IPS-15b (cell line): ENCODE measurements at regions not wholly inside any gene's neighbourhood (a gene's known extent, or its start where the extent isn't known, plus 50 kb on each side); places are given as distances from the start of the nearest gene placed in this dataset.

Experiments
- H3K27me3 ChIP-seq: one replicate; pipeline ENCODE4 v1.6.1; 2013; ENCODE audit warnings: low read length; ENCODE audit not compliant: control insufficient read depth, insufficient read depth
- H3K36me3 ChIP-seq: one replicate; pipeline ENCODE4 v1.6.1; 2013; ENCODE audit warnings: low read length; ENCODE audit not compliant: control insufficient read depth, insufficient read depth
- H3K4me1 ChIP-seq: one replicate; pipeline ENCODE4 v1.6.1; 2013; ENCODE audit warnings: mild to moderate bottlenecking, low read length; ENCODE audit not compliant: control insufficient read depth, insufficient read depth
- H3K4me3 ChIP-seq: one replicate; pipeline ENCODE4 v1.5.1; 2013; ENCODE audit warnings: low read depth, low read length
- H3K9ac ChIP-seq: one replicate; pipeline ENCODE4 v1.6.1; 2013; ENCODE audit warnings: low read depth, mild to moderate bottlenecking, low read length
- H3K9me3 ChIP-seq: one replicate; pipeline ENCODE4 v1.6.1; 2013; ENCODE audit warnings: mild to moderate bottlenecking, low read length; ENCODE audit not compliant: control insufficient read depth, insufficient read depth

- Histone ChIP-seq H3K4me1 (no peaks in the 10 kb centered on the region), H3K9ac (no peak overlapping the region), H3K4me3 (no peak overlapping the region), H3K9me3 (peaks cover 6% of the 10 kb centered on the region), H3K27me3 (no peaks in the 10 kb centered on the region), H3K36me3 (no peaks in the 10 kb centered on the region)
Measured at GRCh38 chr10:33673839-33674415, 339.5 kb upstream of the NRP1 start.

- Histone ChIP-seq H3K9me3 (no peaks in the 10 kb centered on the region), H3K4me3 (no peak overlapping the region), H3K4me1 (no peaks in the 10 kb centered on the region), H3K36me3 (no peaks in the 10 kb centered on the region), H3K27me3 (no peaks in the 10 kb centered on the region), H3K9ac (no peak overlapping the region)
Measured at GRCh38 chr10:33669904-33670303, 335.4 kb upstream of the NRP1 start.

GRCh38 chr10:33666686-33667480, 332.4 kb upstream of the NRP1 start:
- Histone ChIP-seq H3K9me3 (no peaks in the 10 kb centered on the region), H3K36me3 (no peaks in the 10 kb centered on the region), H3K27me3 (no peaks in the 10 kb centered on the region), H3K4me3 (no peak overlapping the region), H3K9ac (no peak overlapping the region), H3K4me1 (no peaks in the 10 kb centered on the region)

GRCh38 chr10:33665501-33665900, 331.0 kb upstream of the NRP1 start:
- no peak overlapping the region for H3K9ac ChIP-seq
- H3K27me3 ChIP-seq = no peaks in the 10 kb centered on the region
- no peaks in the 10 kb centered on the region for H3K9me3 ChIP-seq

GRCh38 chr10:33664070-33664469, 329.6 kb upstream of the NRP1 start:
- Histone ChIP-seq H3K9me3 (no peaks in the 10 kb centered on the region), H3K4me3 (no peak overlapping the region), H3K4me1 (no peaks in the 10 kb centered on the region)

More at GRCh38 chr10:33665501-33665900, 331.0 kb upstream of the NRP1 start:
- no peaks in the 10 kb centered on the region for H3K36me3 ChIP-seq
- H3K4me1 ChIP-seq = no peaks in the 10 kb centered on the region
- H3K4me3 ChIP-seq = no peak overlapping the region

GRCh38 chr10:33661580-33662336, 327.3 kb upstream of the NRP1 start:
- Histone ChIP-seq H3K9ac (no peak overlapping the region), H3K9me3 (no peaks in the 10 kb centered on the region), H3K4me1 (no peaks in the 10 kb centered on the region), H3K36me3 (no peaks in the 10 kb centered on the region), H3K27me3 (no peaks in the 10 kb centered on the region), H3K4me3 (no peak overlapping the region)

More at GRCh38 chr10:33664070-33664469, 329.6 kb upstream of the NRP1 start:
- H3K27me3 ChIP-seq = no peaks in the 10 kb centered on the region
- no peak overlapping the region for H3K9ac ChIP-seq
- H3K36me3 ChIP-seq = no peaks in the 10 kb centered on the region

GRCh38 chr10:33660329-33660728, 325.9 kb upstream of the NRP1 start:
- H3K4me1 ChIP-seq = no peaks in the 10 kb centered on the region

GRCh38 chr10:33657913-33658312, 323.4 kb upstream of the NRP1 start:
- Histone ChIP-seq H3K4me3 (no peak overlapping the region), H3K9me3 (no peaks in the 10 kb centered on the region), H3K27me3 (no peaks in the 10 kb centered on the region), H3K9ac (no peak overlapping the region), H3K36me3 (no peaks in the 10 kb centered on the region), H3K4me1 (no peaks in the 10 kb centered on the region)

More at GRCh38 chr10:33660329-33660728, 325.9 kb upstream of the NRP1 start:
- Histone ChIP-seq H3K9me3 (no peaks in the 10 kb centered on the region), H3K36me3 (no peaks in the 10 kb centered on the region), H3K27me3 (no peaks in the 10 kb centered on the region), H3K9ac (no peak overlapping the region), H3K4me3 (no peak overlapping the region)

- Histone ChIP-seq H3K9me3 (no peaks in the 10 kb centered on the region), H3K36me3 (no peaks in the 10 kb centered on the region), H3K9ac (no peak overlapping the region), H3K27me3 (no peaks in the 10 kb centered on the region), H3K4me1 (no peaks in the 10 kb centered on the region), H3K4me3 (no peak overlapping the region)
Measured at GRCh38 chr10:33657154-33657908, 322.9 kb upstream of the NRP1 start.

- H3K4me1 ChIP-seq = no peaks in the 10 kb centered on the region
- no peak overlapping the region for H3K4me3 ChIP-seq
- H3K9me3 ChIP-seq = no peaks in the 10 kb centered on the region
- no peak overlapping the region for H3K9ac ChIP-seq
- no peaks in the 10 kb centered on the region for H3K27me3 ChIP-seq
- no peaks in the 10 kb centered on the region for H3K36me3 ChIP-seq
Measured at GRCh38 chr10:33655921-33656320, 321.5 kb upstream of the NRP1 start.

GRCh38 chr10:33655165-33655815, 320.8 kb upstream of the NRP1 start:
- no peaks in the 10 kb centered on the region for H3K9me3 ChIP-seq
- H3K4me1 ChIP-seq = no peaks in the 10 kb centered on the region
- no peak overlapping the region for H3K4me3 ChIP-seq
- no peak overlapping the region for H3K9ac ChIP-seq
- no peaks in the 10 kb centered on the region for H3K36me3 ChIP-seq
- no peaks in the 10 kb centered on the region for H3K27me3 ChIP-seq
